EL (cell line): ENCODE measurements at regions not wholly inside any gene's neighbourhood (a gene's known extent, or its start where the extent isn't known, plus 50 kb on each side); places are given as distances from the start of the nearest gene placed in this dataset.
A peak's percentile ranks its signal among the peaks of the same experiment; 100 is the strongest.
"Not testable (repeated sequence)": the region's sequence is repeated elsewhere in the genome, so short reads cannot be mapped to it uniquely, and the experiment has no call there.

ENCODE experiments used
- DNase-seq: peaks from one replicate; pipeline ENCODE4 v3.0.0-alpha.2; 2016

DNA sequence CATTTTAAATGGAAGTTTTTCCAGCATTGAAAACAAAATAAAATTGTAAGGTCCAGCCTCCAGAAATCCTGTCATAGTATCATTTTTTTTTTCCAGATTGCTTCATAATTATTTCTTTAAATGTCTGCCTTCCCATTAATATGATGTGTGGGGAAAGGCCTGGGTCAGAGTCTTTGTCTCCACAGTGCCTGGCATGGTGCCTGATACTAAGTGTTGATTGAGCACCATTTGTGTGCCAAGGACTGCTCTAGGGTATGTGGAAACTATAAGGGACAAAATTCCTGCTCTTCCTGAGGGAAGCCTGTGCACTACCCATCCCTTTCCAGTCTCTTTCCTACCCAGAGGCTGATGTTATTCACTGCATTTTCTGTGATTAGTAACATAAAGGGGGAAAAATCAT lies 53.1 kb upstream of the BEND4 start:
- DNase-seq, result no peak

DNA sequence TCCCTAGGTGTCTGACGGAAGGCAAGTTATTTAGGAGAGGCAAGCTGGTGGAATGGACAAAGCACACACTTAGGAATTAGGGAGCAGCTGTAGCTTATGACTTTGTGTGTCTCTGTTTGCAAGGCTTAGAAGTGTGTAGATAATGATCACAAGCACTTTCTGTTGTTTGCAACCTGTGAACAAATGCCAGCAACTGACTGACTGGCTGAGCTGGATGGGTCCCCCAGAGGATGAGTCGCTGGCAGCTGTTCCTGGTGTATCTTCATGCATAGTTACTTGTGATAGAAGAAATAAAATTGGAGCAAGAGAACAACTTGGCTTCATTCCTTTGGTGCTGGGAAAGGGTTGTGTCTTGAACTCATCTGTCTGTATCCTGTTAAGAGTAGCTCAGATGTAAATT lies 64.2 kb upstream of the BEND4 start:
- DNase-seq, result no peak

- no peak for DNase-seq
Measured at GRCh38 chr4:42225286-42225685, 72.8 kb upstream of the BEND4 start.

DNA sequence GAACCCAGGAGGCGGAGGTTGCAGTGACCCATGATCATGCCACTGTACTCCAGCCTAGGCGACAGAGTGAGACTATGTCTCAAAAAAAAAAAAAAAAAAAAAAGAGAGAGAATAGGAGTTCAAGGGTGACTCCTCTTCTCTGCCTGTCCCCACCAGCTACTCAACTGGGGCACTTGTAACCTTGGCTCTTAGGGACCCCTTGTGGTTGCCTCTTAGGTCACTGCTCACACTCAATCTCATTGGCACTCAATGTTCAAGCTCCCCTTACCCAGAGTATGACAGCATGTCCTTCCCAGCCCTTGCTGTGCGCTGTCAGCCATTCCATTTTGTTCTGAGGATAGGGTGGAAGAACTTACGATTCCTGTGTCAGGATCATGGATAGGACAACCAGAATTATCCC lies 82.4 kb upstream of the BEND4 start:
- no peak for DNase-seq

DNA sequence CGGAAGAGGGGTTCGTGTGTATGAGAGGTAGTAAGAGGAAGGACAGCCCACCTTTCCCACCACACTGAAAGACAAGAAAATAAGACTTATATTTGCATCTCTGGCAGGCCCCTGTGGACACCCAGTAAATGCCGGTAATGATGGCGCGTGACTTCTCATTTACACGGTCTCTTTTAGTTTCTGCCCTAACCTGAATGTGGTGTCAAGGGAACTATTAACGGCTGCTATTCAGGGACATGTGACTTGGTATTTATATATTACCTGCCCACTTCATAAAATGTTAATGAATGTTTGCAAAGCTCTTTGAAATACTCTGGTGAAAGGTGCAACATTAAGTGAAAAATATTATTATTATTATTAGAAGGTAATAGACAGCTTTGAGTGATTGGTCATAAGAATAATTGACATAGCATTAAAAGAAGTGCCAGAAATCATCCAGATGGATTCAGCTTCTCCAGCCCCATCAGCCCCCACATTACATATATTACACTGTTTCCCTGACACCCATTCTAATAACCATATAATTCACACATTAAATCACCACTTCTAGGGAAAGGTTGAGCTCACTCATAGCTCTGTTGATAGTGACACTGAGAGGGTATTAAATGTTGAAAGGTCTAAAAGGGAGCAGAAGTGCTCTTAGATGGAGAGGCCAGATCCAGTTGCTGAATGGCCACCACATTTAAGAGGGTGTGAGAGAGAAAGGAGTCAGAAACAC lies 83.0 kb upstream of the BEND4 start:
- DNase-seq, result no peak

GRCh38 chr4:42237010-42237409 lies 84.6 kb upstream of the BEND4 start:
- no peak for DNase-seq

- no peak for DNase-seq
Measured at GRCh38 chr4:42237451-42237850, 85.0 kb upstream of the BEND4 start.

DNA sequence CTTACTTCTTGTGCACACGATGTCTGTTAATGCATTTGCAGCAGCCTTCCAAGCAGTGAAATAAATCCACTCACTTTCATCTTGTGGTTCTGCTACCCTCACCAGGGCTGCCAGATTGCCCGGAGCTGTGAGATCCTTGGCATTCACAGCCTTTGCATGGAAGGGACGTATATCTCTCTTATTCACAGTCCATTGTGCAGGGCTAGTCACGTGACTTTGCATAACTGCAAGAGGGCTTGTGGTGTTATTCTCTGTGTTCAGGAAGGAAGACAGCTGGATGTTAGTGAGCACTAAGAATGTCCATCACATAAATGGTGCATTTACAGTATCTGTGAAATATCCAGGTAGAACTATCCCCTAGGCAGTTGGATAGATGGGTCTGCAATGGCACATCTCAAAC lies 96.5 kb upstream of the BEND4 start:
- no peak for DNase-seq

- no peak for DNase-seq
Measured at GRCh38 chr4:42252315-42252714, 99.9 kb upstream of the BEND4 start.

DNA sequence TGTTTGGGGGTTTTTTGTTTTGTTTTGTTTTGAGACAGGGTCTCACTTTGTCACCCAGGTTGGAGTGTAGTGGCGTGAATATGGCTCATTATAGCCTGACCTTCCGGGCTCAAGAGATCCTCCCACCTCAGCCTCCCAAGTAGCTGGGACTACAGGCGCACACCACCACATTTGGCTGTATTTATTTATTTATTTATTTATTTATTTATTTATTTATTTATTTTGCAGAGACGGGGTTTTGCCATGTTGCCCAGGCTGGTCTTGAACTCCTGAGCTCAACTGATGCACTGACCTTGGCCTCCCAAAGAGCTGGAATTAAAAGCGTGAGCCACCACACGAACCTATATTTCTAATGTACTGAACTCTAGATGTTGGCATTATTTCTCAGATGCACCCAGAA lies 105.2 kb upstream of the BEND4 start:
- not testable (repeated sequence) for DNase-seq

- no peak for DNase-seq
Measured at GRCh38 chr4:42262701-42263490, 110.4 kb upstream of the BEND4 start.

DNA sequence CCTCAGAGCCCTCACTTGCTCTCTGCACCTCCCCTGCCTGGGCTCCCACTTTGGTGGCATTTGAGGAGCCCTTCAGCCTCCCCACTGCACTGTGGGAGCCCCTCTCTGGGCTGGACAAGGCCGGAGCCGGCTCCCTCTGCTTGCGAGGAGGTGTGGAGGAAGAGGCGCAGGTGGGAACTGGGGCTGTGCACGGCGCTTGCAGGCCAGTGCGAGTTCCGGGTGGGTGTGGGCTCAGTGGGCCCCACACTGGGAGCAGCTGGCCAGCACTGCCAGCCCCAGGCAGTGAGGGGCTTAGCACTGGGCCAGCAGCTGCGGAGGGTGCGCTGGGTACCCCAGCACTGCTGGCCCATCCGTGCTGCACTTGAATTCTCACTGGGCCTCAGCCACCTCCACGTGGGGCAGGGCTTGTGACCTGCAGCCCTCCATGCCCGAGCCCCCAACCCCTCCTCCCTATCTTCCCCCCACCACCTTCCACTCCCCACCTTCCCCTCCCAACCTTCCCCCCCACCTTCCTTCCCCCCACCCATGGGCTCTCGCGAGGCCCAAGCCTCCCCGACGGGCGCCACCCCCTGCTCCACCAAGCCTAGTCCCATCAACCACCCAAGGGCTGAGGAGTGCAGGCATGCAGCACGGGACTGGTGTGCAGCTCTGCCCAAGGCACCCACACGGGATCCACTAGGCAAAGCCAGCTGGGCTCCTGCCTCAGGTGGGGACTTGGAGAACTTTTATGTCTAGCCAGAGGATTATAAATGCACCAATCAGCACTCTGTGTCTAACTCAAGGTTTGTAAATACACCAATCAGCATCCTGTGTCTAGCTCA lies 113.5 kb upstream of the BEND4 start:
- DNase-seq, result no peak

- no peak for DNase-seq
Measured at GRCh38 chr4:42267724-42268123, 115.3 kb upstream of the BEND4 start.

GRCh38 chr4:42268824-42269223 lies 116.4 kb upstream of the BEND4 start:
- no peak for DNase-seq

DNA sequence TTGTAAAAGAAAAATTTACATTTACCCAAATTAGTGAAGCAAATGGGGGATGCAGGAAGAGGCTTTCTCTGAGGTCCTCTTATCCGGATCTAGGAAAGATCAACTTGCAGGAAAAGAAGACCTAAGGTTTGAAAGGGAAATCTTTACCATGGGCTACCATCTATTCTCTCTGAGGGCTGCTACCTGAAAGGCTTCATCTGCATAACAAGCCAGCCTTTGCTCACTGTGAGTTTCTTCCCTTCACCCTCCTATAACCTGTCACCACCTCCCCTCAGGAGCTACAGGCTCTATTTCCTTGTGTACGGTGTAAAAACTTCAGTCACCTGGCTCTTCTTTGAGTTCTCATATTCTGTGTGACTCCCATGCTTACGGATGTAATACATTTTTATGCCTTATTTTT lies 118.6 kb upstream of the BEND4 start:
- DNase-seq, result no peak

DNA sequence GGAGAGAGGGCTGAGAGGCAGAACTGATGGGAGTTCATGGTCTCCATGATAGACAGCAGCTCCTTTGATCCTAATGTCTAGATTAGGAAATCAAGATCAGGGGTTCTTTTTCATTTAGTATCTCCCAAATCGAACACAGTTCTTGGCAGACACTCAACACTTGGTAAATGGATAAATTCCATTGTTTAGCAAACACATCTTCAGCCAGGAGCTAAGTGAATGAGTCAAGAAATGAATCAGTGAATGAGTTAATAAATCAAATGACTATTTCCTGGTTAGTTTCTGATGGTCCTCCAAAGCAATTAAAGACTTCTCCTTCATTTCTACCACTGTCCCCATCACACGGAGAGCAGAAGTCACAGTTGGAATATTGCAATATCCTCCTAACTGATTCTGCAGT lies 120.0 kb upstream of the SHISA3 start:
- no peak for DNase-seq

GRCh38 chr4:42278709-42279324 lies 118.5 kb upstream of the SHISA3 start:
- DNase-seq, result no peak

GRCh38 chr4:42280327-42281095 lies 116.8 kb upstream of the SHISA3 start:
- DNase-seq, result peak; percentile 25

DNA sequence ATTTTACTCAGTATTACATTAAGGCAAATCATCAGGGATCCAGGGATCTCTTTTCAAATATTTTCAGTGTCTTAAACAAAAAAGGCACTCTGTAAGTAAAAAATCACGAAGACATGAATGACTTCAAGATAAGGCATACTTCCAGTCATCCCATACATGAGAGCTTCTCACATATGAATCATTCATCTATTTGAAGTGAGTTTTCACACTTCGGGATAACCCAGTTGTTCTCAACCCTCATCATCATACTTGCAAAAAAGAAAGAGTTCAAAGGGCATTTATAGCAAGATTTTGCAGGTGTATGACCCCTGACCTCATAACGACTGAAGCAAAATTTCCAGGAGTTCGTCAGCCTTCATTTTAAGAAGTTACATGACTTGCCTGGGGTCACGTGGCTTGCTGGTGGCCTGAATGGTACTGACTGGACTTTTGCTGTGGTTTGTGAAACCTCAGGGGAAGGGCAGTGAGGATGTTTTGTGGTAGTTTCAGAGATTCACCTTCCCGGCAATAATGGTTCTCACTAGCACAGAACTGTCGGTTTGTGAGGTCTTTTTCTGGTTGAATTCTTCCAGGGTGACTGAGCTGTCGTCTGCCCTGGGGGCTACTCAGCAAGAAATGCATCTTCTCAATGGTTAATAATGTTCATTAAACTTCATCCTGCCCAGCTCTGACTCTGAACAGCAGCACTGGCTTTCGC lies 115.8 kb upstream of the SHISA3 start:
- no peak for DNase-seq

- peak; percentile 66 for DNase-seq
Measured at GRCh38 chr4:42282081-42282901, 115.0 kb upstream of the SHISA3 start.

GRCh38 chr4:42284030-42284429 lies 113.3 kb upstream of the SHISA3 start:
- no peak for DNase-seq
